ENCODE measurements at regions not wholly inside any gene's neighbourhood (a gene's known extent, or its start where the extent isn't known, plus 50 kb on each side); places are given as distances from the start of the nearest gene placed in this dataset.

DNA sequence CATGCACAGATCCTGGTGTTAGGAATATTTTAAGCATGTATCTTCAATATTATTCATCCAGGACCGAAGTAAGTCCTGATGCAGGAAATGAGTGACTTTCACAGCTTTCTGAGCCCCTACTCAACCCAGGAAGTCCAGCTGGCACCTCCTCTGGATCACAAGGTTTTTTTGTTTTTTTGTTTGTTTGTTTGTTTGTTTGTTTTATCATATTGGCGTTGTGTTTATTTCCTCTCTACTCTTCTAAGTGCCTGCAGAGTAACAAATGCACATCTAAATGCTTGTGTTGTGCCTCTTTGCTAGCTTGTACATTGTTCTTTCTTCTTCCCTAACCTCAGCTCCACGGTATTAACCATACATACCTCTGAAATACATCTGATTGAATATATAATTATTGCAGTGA lies 594.3 kb upstream of the ADGRB3 start:
- TF ChIP-seq TEAD4 (IDR thresholded peaks at IDR 0.05) = no peak
- TF ChIP-seq, protein P1, sequence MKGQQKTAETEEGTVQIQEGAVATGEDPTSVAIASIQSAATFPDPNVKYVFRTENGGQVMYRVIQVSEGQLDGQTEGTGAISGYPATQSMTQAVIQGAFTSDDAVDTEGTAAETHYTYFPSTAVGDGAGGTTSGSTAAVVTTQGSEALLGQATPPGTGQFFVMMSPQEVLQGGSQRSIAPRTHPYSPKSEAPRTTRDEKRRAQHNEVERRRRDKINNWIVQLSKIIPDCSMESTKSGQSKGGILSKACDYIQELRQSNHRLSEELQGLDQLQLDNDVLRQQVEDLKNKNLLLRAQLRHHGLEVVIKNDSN (IDR thresholded peaks at IDR 0.05) = no peak
- TF ChIP-seq, protein P2, sequence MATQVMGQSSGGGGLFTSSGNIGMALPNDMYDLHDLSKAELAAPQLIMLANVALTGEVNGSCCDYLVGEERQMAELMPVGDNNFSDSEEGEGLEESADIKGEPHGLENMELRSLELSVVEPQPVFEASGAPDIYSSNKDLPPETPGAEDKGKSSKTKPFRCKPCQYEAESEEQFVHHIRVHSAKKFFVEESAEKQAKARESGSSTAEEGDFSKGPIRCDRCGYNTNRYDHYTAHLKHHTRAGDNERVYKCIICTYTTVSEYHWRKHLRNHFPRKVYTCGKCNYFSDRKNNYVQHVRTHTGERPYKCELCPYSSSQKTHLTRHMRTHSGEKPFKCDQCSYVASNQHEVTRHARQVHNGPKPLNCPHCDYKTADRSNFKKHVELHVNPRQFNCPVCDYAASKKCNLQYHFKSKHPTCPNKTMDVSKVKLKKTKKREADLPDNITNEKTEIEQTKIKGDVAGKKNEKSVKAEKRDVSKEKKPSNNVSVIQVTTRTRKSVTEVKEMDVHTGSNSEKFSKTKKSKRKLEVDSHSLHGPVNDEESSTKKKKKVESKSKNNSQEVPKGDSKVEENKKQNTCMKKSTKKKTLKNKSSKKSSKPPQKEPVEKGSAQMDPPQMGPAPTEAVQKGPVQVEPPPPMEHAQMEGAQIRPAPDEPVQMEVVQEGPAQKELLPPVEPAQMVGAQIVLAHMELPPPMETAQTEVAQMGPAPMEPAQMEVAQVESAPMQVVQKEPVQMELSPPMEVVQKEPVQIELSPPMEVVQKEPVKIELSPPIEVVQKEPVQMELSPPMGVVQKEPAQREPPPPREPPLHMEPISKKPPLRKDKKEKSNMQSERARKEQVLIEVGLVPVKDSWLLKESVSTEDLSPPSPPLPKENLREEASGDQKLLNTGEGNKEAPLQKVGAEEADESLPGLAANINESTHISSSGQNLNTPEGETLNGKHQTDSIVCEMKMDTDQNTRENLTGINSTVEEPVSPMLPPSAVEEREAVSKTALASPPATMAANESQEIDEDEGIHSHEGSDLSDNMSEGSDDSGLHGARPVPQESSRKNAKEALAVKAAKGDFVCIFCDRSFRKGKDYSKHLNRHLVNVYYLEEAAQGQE (IDR thresholded peaks at IDR 0.05; ENCODE audit: low read depth) = no peak
- TF ChIP-seq EP300 (IDR thresholded peaks at IDR 0.05; ENCODE audit: borderline replicate concordance) = no peak
- TF ChIP-seq, protein P3, sequence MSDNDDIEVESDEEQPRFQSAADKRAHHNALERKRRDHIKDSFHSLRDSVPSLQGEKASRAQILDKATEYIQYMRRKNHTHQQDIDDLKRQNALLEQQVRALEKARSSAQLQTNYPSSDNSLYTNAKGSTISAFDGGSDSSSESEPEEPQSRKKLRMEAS (IDR thresholded peaks at IDR 0.05) = no peak
- no peak for TF ChIP-seq CEBPB (IDR thresholded peaks at IDR 0.05)
- no peak for TF ChIP-seq RAD21 (IDR thresholded peaks at IDR 0.05; ENCODE audit: low read depth)
- no peak for TF ChIP-seq NFIC (IDR thresholded peaks at IDR 0.05)

DNA sequence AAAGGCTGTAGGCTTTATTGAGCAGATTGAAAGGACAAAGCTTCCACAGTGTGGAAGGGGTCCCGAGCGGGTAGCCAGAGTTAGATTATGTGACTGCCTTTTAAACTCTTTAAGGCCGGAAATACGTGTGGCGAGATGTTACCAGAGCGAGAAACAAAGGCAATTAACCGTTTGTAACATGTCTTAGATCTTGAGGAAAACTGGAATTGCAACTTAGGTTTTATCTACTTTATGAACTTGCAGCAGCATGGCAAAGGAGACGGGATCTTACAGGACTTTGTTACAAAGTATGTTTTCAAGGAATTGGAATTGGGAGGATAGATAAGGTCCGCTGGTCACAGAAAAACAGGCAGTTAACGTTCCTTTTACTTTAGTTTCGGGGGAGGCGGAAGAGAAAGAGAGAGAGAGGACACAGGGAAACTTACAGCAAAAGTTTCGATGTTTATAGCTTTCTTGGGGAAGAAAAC lies 594.7 kb upstream of the ADGRB3 start:
- TF ChIP-seq EP300 (IDR thresholded peaks at IDR 0.05; ENCODE audit: borderline replicate concordance) (no peak), TAF1 (IDR thresholded peaks at IDR 0.05; ENCODE audit: low read depth) (no peak), CEBPB (IDR thresholded peaks at IDR 0.05) (no peak), RAD21 (IDR thresholded peaks at IDR 0.05; ENCODE audit: low read depth) (no peak), FOXM1 (IDR thresholded peaks at IDR 0.05; ENCODE audit: borderline replicate concordance, low read depth) (no peak), TCF12 (IDR thresholded peaks at IDR 0.05; ENCODE audit: low read depth) (no peak), EGR1 (IDR thresholded peaks at IDR 0.05) (no peak), NFIC (IDR thresholded peaks at IDR 0.05) (no peak), ZBTB7A (IDR thresholded peaks at IDR 0.05; ENCODE audit: low read depth) (no peak), CREB1 (IDR thresholded peaks at IDR 0.05; ENCODE audit: low read depth) (no peak), YY1 (IDR thresholded peaks at IDR 0.05; ENCODE audit: low read depth) (no peak), TEAD4 (IDR thresholded peaks at IDR 0.05) (no peak)
- TF ChIP-seq, protein P3 (IDR thresholded peaks at IDR 0.05) = no peak
- TF ChIP-seq, protein P1 (IDR thresholded peaks at IDR 0.05) = no peak
- TF ChIP-seq, protein P2 (IDR thresholded peaks at IDR 0.05; ENCODE audit: low read depth) = no peak

DNA sequence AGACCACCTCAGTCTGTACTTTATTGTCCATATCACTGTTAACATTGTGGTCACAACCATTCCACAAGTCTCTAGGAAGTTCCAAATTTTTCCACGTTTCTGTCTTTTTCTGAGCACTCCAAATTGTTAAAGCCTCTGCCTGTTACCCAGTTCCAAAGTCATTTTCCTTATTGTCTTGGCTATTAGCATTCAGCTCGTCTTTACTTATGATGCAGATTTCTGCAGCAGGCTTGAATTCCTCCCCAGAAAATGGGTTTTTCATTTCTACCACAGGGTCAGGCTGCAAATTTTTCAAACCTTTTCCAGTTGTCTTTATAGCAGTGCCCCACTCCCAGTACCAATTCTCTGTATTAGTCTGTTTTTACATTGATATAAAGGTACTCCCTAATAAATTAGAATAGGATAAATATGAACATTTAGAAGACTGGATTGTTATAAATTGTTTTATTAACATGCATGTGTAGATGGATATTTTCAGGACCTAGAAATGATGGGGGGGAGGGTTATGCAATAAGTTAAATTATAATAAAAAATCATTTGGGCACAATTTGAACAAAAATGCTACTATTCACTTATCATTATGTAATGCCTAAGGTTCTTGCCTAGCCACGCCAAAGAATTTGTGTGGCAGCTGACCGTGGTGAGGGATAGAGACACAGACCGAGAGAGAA lies 595.3 kb upstream of the ADGRB3 start:
- TF ChIP-seq CREB1 (IDR thresholded peaks at IDR 0.05; ENCODE audit: low read depth) (no peak), ZBTB7A (IDR thresholded peaks at IDR 0.05; ENCODE audit: low read depth) (no peak), EGR1 (IDR thresholded peaks at IDR 0.05) (no peak), CEBPB (IDR thresholded peaks at IDR 0.05) (no peak), NFIC (IDR thresholded peaks at IDR 0.05) (no peak), TCF12 (IDR thresholded peaks at IDR 0.05; ENCODE audit: low read depth) (no peak), FOXM1 (IDR thresholded peaks at IDR 0.05; ENCODE audit: borderline replicate concordance, low read depth) (no peak), YY1 (IDR thresholded peaks at IDR 0.05; ENCODE audit: low read depth) (no peak), RAD21 (IDR thresholded peaks at IDR 0.05; ENCODE audit: low read depth) (no peak), TEAD4 (IDR thresholded peaks at IDR 0.05) (no peak), TAF1 (IDR thresholded peaks at IDR 0.05; ENCODE audit: low read depth) (no peak), EP300 (IDR thresholded peaks at IDR 0.05; ENCODE audit: borderline replicate concordance) (no peak)
- TF ChIP-seq, protein P3 (IDR thresholded peaks at IDR 0.05) = no peak
- TF ChIP-seq, protein P1 (IDR thresholded peaks at IDR 0.05) = no peak
- TF ChIP-seq, protein P2 (IDR thresholded peaks at IDR 0.05; ENCODE audit: low read depth) = no peak
